ENCODE measurements at regions not wholly inside any gene's neighbourhood (a gene's known extent, or its start where the extent isn't known, plus 50 kb on each side); places are given as distances from the start of the nearest gene placed in this dataset.

DNA sequence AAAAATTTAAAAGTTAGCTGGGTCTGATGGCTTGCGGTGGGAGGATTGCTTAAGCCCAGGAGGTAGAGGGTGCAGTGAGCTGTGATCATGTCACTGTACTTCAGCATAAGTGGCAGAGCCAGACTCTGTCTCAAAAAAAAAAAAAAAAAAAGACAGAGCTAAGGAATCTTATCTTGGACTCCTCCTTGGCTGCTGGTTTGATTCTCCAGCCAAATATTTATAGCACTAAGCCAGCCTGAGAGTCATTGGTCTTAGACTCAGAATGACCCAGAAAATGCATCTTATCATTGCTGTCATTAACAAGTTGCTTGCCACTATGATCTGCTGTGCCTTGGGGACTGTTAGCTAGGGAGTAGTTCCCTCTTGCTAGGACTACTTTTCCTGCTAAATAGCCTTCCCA is 164.7 kb downstream of the GNAT3 start:
- TF ChIP-seq, protein P1, sequence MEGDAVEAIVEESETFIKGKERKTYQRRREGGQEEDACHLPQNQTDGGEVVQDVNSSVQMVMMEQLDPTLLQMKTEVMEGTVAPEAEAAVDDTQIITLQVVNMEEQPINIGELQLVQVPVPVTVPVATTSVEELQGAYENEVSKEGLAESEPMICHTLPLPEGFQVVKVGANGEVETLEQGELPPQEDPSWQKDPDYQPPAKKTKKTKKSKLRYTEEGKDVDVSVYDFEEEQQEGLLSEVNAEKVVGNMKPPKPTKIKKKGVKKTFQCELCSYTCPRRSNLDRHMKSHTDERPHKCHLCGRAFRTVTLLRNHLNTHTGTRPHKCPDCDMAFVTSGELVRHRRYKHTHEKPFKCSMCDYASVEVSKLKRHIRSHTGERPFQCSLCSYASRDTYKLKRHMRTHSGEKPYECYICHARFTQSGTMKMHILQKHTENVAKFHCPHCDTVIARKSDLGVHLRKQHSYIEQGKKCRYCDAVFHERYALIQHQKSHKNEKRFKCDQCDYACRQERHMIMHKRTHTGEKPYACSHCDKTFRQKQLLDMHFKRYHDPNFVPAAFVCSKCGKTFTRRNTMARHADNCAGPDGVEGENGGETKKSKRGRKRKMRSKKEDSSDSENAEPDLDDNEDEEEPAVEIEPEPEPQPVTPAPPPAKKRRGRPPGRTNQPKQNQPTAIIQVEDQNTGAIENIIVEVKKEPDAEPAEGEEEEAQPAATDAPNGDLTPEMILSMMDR (IDR thresholded peaks at IDR 0.05), result no peak
- TF ChIP-seq EZH2 (IDR thresholded peaks at IDR 0.05), result no peak
- no peak for TF ChIP-seq EZH2phosphoT487 (IDR thresholded peaks at IDR 0.05)

All from neural progenitor cell (in vitro differentiated cells).